ENCODE measurements at regions not wholly inside any gene's neighbourhood (a gene's known extent, or its start where the extent isn't known, plus 50 kb on each side); places are given as distances from the start of the nearest gene placed in this dataset.
"Not testable (repeated sequence)": the region's sequence is repeated elsewhere in the genome, so short reads cannot be mapped to it uniquely, and the experiment has no call there.

DNA sequence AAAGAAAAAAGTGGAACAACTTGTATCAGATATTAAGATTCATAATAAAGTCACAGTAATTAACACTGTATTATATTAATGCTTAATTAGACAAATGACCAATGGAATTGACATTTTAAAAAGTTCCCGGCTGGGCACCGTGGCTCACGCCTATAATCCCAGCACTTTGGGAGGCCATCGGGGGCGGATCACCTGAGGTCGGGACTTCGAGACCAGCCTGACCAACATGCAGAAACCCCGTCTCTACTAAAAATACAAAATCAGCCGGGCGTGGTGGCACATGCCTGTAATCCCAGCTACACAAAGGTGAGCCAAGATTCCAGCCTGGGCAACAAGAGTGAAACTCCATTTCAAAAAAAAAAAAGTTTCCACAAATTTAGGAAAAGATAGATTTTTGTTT is 188.9 kb upstream of the TP63 start:
- TF ChIP-seq, protein P1, sequence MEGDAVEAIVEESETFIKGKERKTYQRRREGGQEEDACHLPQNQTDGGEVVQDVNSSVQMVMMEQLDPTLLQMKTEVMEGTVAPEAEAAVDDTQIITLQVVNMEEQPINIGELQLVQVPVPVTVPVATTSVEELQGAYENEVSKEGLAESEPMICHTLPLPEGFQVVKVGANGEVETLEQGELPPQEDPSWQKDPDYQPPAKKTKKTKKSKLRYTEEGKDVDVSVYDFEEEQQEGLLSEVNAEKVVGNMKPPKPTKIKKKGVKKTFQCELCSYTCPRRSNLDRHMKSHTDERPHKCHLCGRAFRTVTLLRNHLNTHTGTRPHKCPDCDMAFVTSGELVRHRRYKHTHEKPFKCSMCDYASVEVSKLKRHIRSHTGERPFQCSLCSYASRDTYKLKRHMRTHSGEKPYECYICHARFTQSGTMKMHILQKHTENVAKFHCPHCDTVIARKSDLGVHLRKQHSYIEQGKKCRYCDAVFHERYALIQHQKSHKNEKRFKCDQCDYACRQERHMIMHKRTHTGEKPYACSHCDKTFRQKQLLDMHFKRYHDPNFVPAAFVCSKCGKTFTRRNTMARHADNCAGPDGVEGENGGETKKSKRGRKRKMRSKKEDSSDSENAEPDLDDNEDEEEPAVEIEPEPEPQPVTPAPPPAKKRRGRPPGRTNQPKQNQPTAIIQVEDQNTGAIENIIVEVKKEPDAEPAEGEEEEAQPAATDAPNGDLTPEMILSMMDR (conservative IDR thresholded peaks at IDR 0.05 in 1 of 2, IDR thresholded peaks at IDR 0.05 in 1 of 2; ENCODE audit: extremely low read depth in 1 of 2, insufficient read depth in 1 of 2, low read depth in 1 of 2, low read length in 2 of 2): not testable (repeated sequence)
- not testable (repeated sequence) for TF ChIP-seq EZH2 (IDR thresholded peaks at IDR 0.05; ENCODE audit: borderline replicate concordance, low read length)

All from mammary epithelial cell (primary cell).